ENCODE measurements at regions not wholly inside any gene's neighbourhood (a gene's known extent, or its start where the extent isn't known, plus 50 kb on each side); places are given as distances from the start of the nearest gene placed in this dataset.

GRCh38 chr18:43514747-43515146, 237.5 kb upstream of the SYT4 start:
- H3K9ac ChIP-seq, result no peak overlapping the region
- Mint-ChIP-seq H3K4me3 (no peak overlapping the region), H3K9me3 (peaks cover 13% of the 10 kb centered on the region), H3K4me1 (no peaks in the 10 kb centered on the region), H3K27me3 (ENCODE audit: insufficient read depth, low read depth) (no peaks in the 10 kb centered on the region), H3K27ac (no peak overlapping the region), H3K36me3 (no peaks in the 10 kb centered on the region)
- H3K4me1 ChIP-seq, result no peaks in the 10 kb centered on the region
- no peak overlapping the region for H3K27ac ChIP-seq
- DNase-seq (ENCODE audit: low spot score), result no peak
- H3K9me3 ChIP-seq (ENCODE audit: low read depth), result no peaks in the 10 kb centered on the region
- no peaks in the 10 kb centered on the region for H4K20me1 ChIP-seq (ENCODE audit: low read depth)
- no peaks in the 10 kb centered on the region for H3F3A ChIP-seq (ENCODE audit: low read depth)
- no peak overlapping the region for H3K4me2 ChIP-seq
- no peaks in the 10 kb centered on the region for H3K36me3 ChIP-seq
- no peaks in the 10 kb centered on the region for H3K27me3 ChIP-seq
- no peaks in the 10 kb centered on the region for H3K79me2 ChIP-seq (ENCODE audit: low read depth)
- no peak overlapping the region for H3K4me3 ChIP-seq
- TF ChIP-seq EZH2phosphoT487 (IDR thresholded peaks at IDR 0.05), result no peak
- H2AFZ ChIP-seq (replicated peaks), result no peak overlapping the region

GRCh38 chr18:43515481-43515880, 238.2 kb upstream of the SYT4 start:
- H3K4me3 Mint-ChIP-seq, result no peak overlapping the region
- H4K20me1 ChIP-seq (ENCODE audit: low read depth), result no peaks in the 10 kb centered on the region
- H3K9ac ChIP-seq, result no peak overlapping the region
- no peak overlapping the region for H3K4me2 ChIP-seq
- no peaks in the 10 kb centered on the region for H3K79me2 ChIP-seq (ENCODE audit: low read depth)
- no peak overlapping the region for H3K27ac ChIP-seq
- peaks cover 13% of the 10 kb centered on the region for H3K9me3 Mint-ChIP-seq
- no peak for DNase-seq (ENCODE audit: low spot score)
- no peaks in the 10 kb centered on the region for H3K27me3 Mint-ChIP-seq (ENCODE audit: insufficient read depth, low read depth)
- no peak overlapping the region for H3K4me3 ChIP-seq
- no peaks in the 10 kb centered on the region for H3K4me1 Mint-ChIP-seq
- H3K4me1 ChIP-seq, result no peaks in the 10 kb centered on the region
- no peaks in the 10 kb centered on the region for H3K36me3 ChIP-seq
- H3K27me3 ChIP-seq, result no peaks in the 10 kb centered on the region
- no peaks in the 10 kb centered on the region for H3F3A ChIP-seq (ENCODE audit: low read depth)
- no peaks in the 10 kb centered on the region for H3K9me3 ChIP-seq (ENCODE audit: low read depth)
- H3K36me3 Mint-ChIP-seq, result no peaks in the 10 kb centered on the region
- no peak for TF ChIP-seq EZH2phosphoT487 (IDR thresholded peaks at IDR 0.05)
- TF ChIP-seq, protein P1, sequence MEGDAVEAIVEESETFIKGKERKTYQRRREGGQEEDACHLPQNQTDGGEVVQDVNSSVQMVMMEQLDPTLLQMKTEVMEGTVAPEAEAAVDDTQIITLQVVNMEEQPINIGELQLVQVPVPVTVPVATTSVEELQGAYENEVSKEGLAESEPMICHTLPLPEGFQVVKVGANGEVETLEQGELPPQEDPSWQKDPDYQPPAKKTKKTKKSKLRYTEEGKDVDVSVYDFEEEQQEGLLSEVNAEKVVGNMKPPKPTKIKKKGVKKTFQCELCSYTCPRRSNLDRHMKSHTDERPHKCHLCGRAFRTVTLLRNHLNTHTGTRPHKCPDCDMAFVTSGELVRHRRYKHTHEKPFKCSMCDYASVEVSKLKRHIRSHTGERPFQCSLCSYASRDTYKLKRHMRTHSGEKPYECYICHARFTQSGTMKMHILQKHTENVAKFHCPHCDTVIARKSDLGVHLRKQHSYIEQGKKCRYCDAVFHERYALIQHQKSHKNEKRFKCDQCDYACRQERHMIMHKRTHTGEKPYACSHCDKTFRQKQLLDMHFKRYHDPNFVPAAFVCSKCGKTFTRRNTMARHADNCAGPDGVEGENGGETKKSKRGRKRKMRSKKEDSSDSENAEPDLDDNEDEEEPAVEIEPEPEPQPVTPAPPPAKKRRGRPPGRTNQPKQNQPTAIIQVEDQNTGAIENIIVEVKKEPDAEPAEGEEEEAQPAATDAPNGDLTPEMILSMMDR (IDR thresholded peaks at IDR 0.05), result no peak
- TF ChIP-seq EZH2 (IDR thresholded peaks at IDR 0.05), result no peak
- H2AFZ ChIP-seq (replicated peaks), result no peak overlapping the region
- H3K27ac Mint-ChIP-seq, result no peak overlapping the region

DNA sequence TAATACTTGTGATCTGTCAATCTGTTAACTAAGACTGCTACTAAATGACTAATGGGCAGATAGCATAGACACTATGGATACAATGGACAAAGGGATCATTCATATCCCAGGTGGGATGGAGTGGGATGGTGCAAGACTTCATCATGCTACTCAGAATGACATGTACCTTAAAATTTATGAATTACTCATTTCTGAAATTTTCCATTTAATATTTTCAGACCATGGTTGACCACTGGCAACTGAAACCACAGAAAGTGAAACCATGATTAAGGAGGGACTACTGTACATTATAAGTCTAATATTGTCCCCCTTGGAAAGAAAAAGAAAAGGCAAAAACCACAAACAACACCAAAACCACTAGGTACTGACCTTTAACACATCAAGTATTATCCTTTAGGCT, 247.0 kb upstream of the SYT4 start:
- no peaks in the 10 kb centered on the region for H3K9me3 Mint-ChIP-seq
- no peak overlapping the region for H3K9ac ChIP-seq
- H3K27ac Mint-ChIP-seq, result no peak overlapping the region
- no peak overlapping the region for H3K4me3 ChIP-seq
- H2AFZ ChIP-seq (replicated peaks), result no peak overlapping the region
- H3K4me1 Mint-ChIP-seq, result no peaks in the 10 kb centered on the region
- no peak overlapping the region for H3K27ac ChIP-seq
- H3K36me3 Mint-ChIP-seq, result no peaks in the 10 kb centered on the region
- no peak for DNase-seq (ENCODE audit: low spot score)
- no peaks in the 10 kb centered on the region for H3K27me3 Mint-ChIP-seq (ENCODE audit: insufficient read depth, low read depth)
- H3K9me3 ChIP-seq (ENCODE audit: low read depth), result no peaks in the 10 kb centered on the region
- TF ChIP-seq EZH2 (IDR thresholded peaks at IDR 0.05), result no peak
- TF ChIP-seq, protein P1 (IDR thresholded peaks at IDR 0.05), result no peak
- no peak for TF ChIP-seq EZH2phosphoT487 (IDR thresholded peaks at IDR 0.05)
- no peak overlapping the region for H3K4me3 Mint-ChIP-seq
- no peaks in the 10 kb centered on the region for H3F3A ChIP-seq (ENCODE audit: low read depth)
- H4K20me1 ChIP-seq (ENCODE audit: low read depth), result no peaks in the 10 kb centered on the region
- no peak overlapping the region for H3K4me2 ChIP-seq
- no peaks in the 10 kb centered on the region for H3K79me2 ChIP-seq (ENCODE audit: low read depth)
- H3K4me1 ChIP-seq, result no peaks in the 10 kb centered on the region
- no peaks in the 10 kb centered on the region for H3K36me3 ChIP-seq
- H3K27me3 ChIP-seq, result no peaks in the 10 kb centered on the region

DNA sequence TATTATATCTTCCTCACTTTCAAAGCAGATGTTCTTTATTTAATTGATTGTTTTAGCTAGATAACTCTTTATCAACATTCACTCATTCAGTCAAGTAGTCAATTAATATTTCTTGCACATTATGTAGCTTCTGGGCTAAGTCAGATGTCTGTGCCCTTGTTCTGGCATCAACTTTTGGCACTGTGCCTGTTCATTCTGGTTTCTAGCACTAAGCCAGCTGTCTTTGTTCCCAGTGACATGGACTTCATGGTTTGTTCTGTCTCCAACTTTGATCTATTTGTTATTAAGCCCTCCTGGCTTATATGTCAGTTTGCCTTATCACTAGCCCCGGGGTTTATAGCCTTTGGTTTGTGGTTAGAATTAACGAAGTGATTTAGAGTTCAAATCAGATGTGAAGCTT, 247.9 kb upstream of the SYT4 start:
- Histone ChIP-seq H3F3A (ENCODE audit: low read depth) (no peaks in the 10 kb centered on the region), H2AFZ (replicated peaks) (no peak overlapping the region), H3K4me2 (no peak overlapping the region), H4K20me1 (ENCODE audit: low read depth) (no peaks in the 10 kb centered on the region), H3K9ac (no peak overlapping the region), H3K27me3 (no peaks in the 10 kb centered on the region), H3K9me3 (ENCODE audit: low read depth) (no peaks in the 10 kb centered on the region), H3K4me1 (no peaks in the 10 kb centered on the region), H3K79me2 (ENCODE audit: low read depth) (no peaks in the 10 kb centered on the region), H3K27ac (no peak overlapping the region), H3K4me3 (no peak overlapping the region), H3K36me3 (no peaks in the 10 kb centered on the region)
- no peaks in the 10 kb centered on the region for H3K4me1 Mint-ChIP-seq
- no peak overlapping the region for H3K27ac Mint-ChIP-seq
- H3K9me3 Mint-ChIP-seq, result no peaks in the 10 kb centered on the region
- DNase-seq (ENCODE audit: low spot score), result no peak
- no peaks in the 10 kb centered on the region for H3K27me3 Mint-ChIP-seq (ENCODE audit: insufficient read depth, low read depth)
- TF ChIP-seq EZH2phosphoT487 (IDR thresholded peaks at IDR 0.05) (no peak), EZH2 (IDR thresholded peaks at IDR 0.05) (no peak)
- TF ChIP-seq, protein P1 (IDR thresholded peaks at IDR 0.05), result no peak
- no peak overlapping the region for H3K4me3 Mint-ChIP-seq
- H3K36me3 Mint-ChIP-seq, result no peaks in the 10 kb centered on the region

Data from neural progenitor cell (in vitro differentiated cells).